ENCODE measurements at regions not wholly inside any gene's neighbourhood (a gene's known extent, or its start where the extent isn't known, plus 50 kb on each side); places are given as distances from the start of the nearest gene placed in this dataset.
A peak's percentile ranks its signal among the peaks of the same experiment; 100 is the strongest.

DNA sequence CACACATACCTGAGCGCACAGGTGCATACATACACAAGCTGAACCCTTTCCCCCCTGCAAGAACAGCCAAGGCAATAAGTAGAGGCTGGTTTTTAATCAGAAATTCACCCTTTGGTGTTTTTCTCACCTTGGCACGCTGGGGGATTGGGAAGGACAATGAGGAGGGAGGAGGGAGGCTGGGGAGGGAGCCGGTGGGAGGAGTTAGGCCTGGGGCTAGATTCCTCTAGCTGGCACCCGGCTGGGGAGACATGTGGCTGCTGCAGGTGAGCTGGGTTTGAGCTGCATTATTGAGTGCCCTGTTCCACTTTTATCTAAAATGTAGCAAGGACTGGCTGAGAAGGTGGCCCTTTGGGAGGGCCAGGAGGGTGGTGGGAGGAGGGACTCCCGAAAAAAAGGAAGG, 97.8 kb upstream of the CSF3R start:
- no peak overlapping the region for H3K27ac ChIP-seq
- no peak overlapping the region for H3K4me3 ChIP-seq
- ATAC-seq = no peak
- DNase-seq = no peak
- H3K36me3 ChIP-seq = no peaks in the 10 kb centered on the region
- no peaks in the 10 kb centered on the region for H3K4me1 ChIP-seq
- no peaks in the 10 kb centered on the region for H3K9me3 ChIP-seq
- intact Hi-C loops (cut with DNase I) = no loop called here
- H3K27me3 ChIP-seq (ENCODE audit: low read depth) = peaks cover 29% of the 10 kb centered on the region
- TF ChIP-seq, protein P1, sequence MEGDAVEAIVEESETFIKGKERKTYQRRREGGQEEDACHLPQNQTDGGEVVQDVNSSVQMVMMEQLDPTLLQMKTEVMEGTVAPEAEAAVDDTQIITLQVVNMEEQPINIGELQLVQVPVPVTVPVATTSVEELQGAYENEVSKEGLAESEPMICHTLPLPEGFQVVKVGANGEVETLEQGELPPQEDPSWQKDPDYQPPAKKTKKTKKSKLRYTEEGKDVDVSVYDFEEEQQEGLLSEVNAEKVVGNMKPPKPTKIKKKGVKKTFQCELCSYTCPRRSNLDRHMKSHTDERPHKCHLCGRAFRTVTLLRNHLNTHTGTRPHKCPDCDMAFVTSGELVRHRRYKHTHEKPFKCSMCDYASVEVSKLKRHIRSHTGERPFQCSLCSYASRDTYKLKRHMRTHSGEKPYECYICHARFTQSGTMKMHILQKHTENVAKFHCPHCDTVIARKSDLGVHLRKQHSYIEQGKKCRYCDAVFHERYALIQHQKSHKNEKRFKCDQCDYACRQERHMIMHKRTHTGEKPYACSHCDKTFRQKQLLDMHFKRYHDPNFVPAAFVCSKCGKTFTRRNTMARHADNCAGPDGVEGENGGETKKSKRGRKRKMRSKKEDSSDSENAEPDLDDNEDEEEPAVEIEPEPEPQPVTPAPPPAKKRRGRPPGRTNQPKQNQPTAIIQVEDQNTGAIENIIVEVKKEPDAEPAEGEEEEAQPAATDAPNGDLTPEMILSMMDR (IDR thresholded peaks at IDR 0.05) = no peak

DNA sequence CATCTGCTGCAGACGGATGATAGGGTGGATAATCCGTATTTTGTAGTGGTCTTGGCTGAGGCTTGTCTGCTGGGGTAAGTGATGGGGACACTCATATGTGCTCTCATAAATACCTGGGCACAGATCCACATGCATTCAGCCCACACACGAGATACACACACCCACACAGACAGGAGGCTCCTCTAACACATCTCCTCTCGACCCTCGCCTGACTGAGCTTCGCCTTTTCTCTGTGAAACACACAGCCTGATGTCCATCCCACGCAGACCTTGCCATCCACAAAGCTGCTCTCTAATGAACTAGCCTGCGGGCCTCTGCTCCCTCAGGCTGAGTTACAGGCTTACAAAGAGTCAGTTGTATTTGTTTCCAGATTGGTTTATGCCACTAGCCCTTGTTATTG, 96.3 kb upstream of the CSF3R start:
- no peak for DNase-seq
- Histone ChIP-seq H3K27me3 (ENCODE audit: low read depth) (peaks cover 30% of the 10 kb centered on the region), H3K9me3 (no peaks in the 10 kb centered on the region), H3K27ac (no peak overlapping the region), H3K4me3 (no peak overlapping the region), H3K4me1 (no peaks in the 10 kb centered on the region), H3K36me3 (no peaks in the 10 kb centered on the region)
- TF ChIP-seq, protein P1 (IDR thresholded peaks at IDR 0.05) = no peak
- ATAC-seq = no peak
- intact Hi-C loops (cut with DNase I) = no loop called here

DNA sequence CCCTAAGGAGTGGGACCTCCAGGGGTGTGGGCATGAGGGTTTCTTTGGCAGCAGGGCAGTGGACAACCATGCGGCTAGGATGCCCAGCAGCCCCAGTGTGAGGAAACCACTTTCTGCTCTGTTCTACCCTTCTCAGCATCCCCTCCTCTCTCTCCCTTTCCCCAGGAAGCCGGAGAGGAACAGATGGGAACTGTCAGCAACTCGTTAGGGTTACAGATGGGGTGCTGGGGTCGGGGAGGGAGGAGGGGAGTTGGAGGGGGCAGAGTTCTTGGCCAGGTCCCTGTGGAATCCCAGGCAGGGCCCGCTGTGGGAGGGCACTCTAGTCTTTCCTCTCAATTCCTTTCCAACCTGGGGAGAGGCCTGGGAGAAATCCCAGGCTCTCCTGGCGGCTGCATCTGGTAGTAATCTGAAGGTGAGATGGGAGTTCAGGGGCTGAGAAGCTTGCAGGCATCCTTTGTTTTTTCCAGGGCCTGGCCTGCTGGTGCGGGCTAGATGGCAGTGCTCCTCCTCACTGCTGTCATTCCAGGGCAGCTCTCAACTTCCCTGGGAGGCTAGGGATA, 93.9 kb upstream of the CSF3R start:
- peaks cover 36% of the 10 kb centered on the region for H3K27me3 ChIP-seq (ENCODE audit: low read depth)
- no peaks in the 10 kb centered on the region for H3K36me3 ChIP-seq
- intact Hi-C loops (cut with DNase I) = no loop called here
- no peaks in the 10 kb centered on the region for H3K4me1 ChIP-seq
- no peak overlapping the region for H3K27ac ChIP-seq
- TF ChIP-seq, protein P1 (IDR thresholded peaks at IDR 0.05) = no peak
- peak; percentile 20 for DNase-seq
- no peak overlapping the region for H3K4me3 ChIP-seq
- no peaks in the 10 kb centered on the region for H3K9me3 ChIP-seq
- no peak for ATAC-seq

DNA sequence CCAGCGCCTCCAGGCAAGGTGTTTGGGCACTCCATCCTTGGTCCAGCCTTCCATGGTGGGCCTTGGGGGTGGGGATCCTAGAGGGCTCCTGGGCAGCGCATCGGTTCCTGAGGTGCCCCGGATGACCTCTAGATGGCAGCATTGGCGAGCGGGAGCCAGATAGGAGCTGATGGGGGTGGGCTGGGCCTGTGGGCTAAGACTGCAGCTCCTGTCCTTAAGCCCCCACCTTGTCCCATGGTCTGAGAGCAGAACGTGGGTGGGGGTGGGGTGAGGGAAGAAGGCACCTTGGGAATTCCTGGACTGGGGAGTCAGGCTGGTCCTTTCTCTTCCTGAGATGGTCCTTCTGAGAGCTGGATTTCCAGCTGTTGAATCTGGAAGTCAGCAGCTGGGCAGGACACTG, 93.4 kb upstream of the CSF3R start:
- no peaks in the 10 kb centered on the region for H3K4me1 ChIP-seq
- DNase-seq (peak; percentile 69), ATAC-seq (peak; percentile 72 to 86)
- H3K4me3 ChIP-seq = no peak overlapping the region
- intact Hi-C loops (cut with DNase I) = no loop called here
- H3K27me3 ChIP-seq (ENCODE audit: low read depth) = peaks cover 36% of the 10 kb centered on the region
- H3K27ac ChIP-seq = no peak overlapping the region
- no peaks in the 10 kb centered on the region for H3K9me3 ChIP-seq
- TF ChIP-seq, protein P1 (IDR thresholded peaks at IDR 0.05) = peak; percentile 77
- H3K36me3 ChIP-seq = no peaks in the 10 kb centered on the region

DNA sequence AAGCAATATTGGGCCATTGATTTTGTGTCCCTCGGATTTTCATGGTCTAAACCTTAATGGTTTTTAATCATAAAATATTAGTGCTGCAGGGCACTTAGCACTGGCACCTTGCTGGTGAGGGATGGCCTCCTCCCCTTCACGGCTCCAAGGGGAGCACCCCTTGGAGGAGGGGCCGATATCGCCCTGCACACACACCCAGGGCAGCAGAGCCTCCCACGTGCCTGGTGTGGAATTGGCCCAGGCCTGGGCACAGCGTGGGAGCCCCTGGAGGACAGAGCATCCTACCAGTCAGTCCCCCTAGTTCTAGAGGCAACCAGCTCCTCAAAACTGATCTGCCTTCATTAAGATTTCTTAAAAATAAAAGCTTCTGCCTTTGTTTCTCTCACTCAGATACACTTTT, 90.7 kb upstream of the CSF3R start:
- no peak overlapping the region for H3K4me3 ChIP-seq
- ATAC-seq (no peak), DNase-seq (peak; percentile 24)
- no peaks in the 10 kb centered on the region for H3K4me1 ChIP-seq
- H3K36me3 ChIP-seq = no peaks in the 10 kb centered on the region
- intact Hi-C loops (cut with DNase I) = no loop called here
- H3K9me3 ChIP-seq = no peaks in the 10 kb centered on the region
- peaks cover 36% of the 10 kb centered on the region for H3K27me3 ChIP-seq (ENCODE audit: low read depth)
- no peak overlapping the region for H3K27ac ChIP-seq
- TF ChIP-seq, protein P1 (IDR thresholded peaks at IDR 0.05) = no peak

DNA sequence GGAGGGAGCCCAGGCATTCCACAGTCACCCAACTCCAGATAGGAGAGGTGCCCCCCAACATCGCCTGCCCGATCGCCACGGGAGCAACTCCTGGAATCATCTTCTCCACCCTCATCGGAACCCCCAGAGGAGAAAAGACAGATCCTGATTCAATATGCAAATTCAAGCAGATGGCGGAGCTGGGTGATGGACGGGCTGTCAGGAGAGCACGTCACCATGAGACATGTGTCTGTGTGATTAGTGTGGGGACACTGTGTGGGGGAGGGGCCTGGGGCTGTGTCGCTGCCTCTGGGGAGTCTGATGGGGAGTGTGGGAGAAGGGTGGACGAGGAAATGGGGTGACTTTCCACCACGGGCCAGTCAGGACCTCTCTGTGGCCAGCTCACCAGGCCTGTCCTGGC, 90.2 kb upstream of the CSF3R start:
- TF ChIP-seq, protein P1 (IDR thresholded peaks at IDR 0.05) = no peak
- ATAC-seq = no peak
- H3K4me3 ChIP-seq = no peak overlapping the region
- peak; percentile 33 for DNase-seq
- H3K27me3 ChIP-seq (ENCODE audit: low read depth) = peaks cover 36% of the 10 kb centered on the region
- H3K27ac ChIP-seq = no peak overlapping the region
- H3K4me1 ChIP-seq = no peaks in the 10 kb centered on the region
- intact Hi-C loops (cut with DNase I) = no loop called here
- H3K9me3 ChIP-seq = no peaks in the 10 kb centered on the region
- no peaks in the 10 kb centered on the region for H3K36me3 ChIP-seq

All from lower lobe of right lung (tissue), 2 donors.